GM19372 (cell line): ENCODE measurements at regions not wholly inside any gene's neighbourhood (a gene's known extent, or its start where the extent isn't known, plus 50 kb on each side); places are given as distances from the start of the nearest gene placed in this dataset.
A peak's percentile ranks its signal among the peaks of the same experiment; 100 is the strongest.
"Not testable (repeated sequence)": the region's sequence is repeated elsewhere in the genome, so short reads cannot be mapped to it uniquely, and the experiment has no call there.

Experiments
- ATAC-seq: cut with Tn5 transposase; IDR thresholded peaks from one replicate; pipeline ENCODE4 v1.9.1; 2021; ENCODE audit warnings: mild to moderate bottlenecking, low read depth, moderate library complexity; ENCODE audit not compliant: unreplicated experiment

GRCh38 chr10:23725548-23725947 is 286.7 kb downstream of the OTUD1 start:
- ATAC-seq = no peak

- ATAC-seq = peak; percentile 85
These were observed 303.5 kb downstream of the OTUD1 start for GRCh38 chr10:23742368-23742767.

- ATAC-seq = peak; percentile 10
These were observed 303.9 kb downstream of the OTUD1 start for GRCh38 chr10:23742807-23743206.

GRCh38 chr10:23754179-23754578 is 315.3 kb downstream of the OTUD1 start:
- no peak for ATAC-seq

GRCh38 chr10:23754941-23755340 is 316.1 kb downstream of the OTUD1 start:
- no peak for ATAC-seq

GRCh38 chr10:23755556-23755955 is 316.7 kb downstream of the OTUD1 start:
- ATAC-seq = no peak

- no peak for ATAC-seq
These were observed 329.4 kb downstream of the OTUD1 start for GRCh38 chr10:23768281-23768680.

GRCh38 chr10:23777153-23777552 is 338.3 kb downstream of the OTUD1 start:
- no peak for ATAC-seq

GRCh38 chr10:23779301-23779700 is 340.4 kb downstream of the OTUD1 start:
- ATAC-seq = no peak

GRCh38 chr10:23780331-23780730 is 341.5 kb downstream of the OTUD1 start:
- ATAC-seq = no peak

- no peak for ATAC-seq
These were observed 347.7 kb downstream of the OTUD1 start for GRCh38 chr10:23786594-23786993.

- no peak for ATAC-seq
These were observed 354.7 kb downstream of the OTUD1 start for GRCh38 chr10:23793577-23793976.

GRCh38 chr10:23797452-23797851 is 358.6 kb downstream of the OTUD1 start:
- not testable (repeated sequence) for ATAC-seq

- no peak for ATAC-seq
These were observed 365.2 kb downstream of the OTUD1 start for GRCh38 chr10:23804125-23804524.

GRCh38 chr10:23813687-23814086 is 374.8 kb downstream of the OTUD1 start:
- no peak for ATAC-seq

- ATAC-seq = no peak
These were observed 379.6 kb downstream of the OTUD1 start for GRCh38 chr10:23818484-23818883.

- ATAC-seq = no peak
These were observed 381.9 kb downstream of the OTUD1 start for GRCh38 chr10:23820792-23821191.

GRCh38 chr10:23824822-23825221 is 384.1 kb upstream of the KIAA1217 start:
- no peak for ATAC-seq

- ATAC-seq = no peak
These were observed 382.5 kb upstream of the KIAA1217 start for GRCh38 chr10:23826421-23826820.

- ATAC-seq = no peak
These were observed 379.4 kb upstream of the KIAA1217 start for GRCh38 chr10:23829556-23829955.

- no peak for ATAC-seq
These were observed 374.8 kb upstream of the KIAA1217 start for GRCh38 chr10:23834091-23834490.

GRCh38 chr10:23850631-23851030 is 358.3 kb upstream of the KIAA1217 start:
- no peak for ATAC-seq

GRCh38 chr10:23859598-23859997 is 349.3 kb upstream of the KIAA1217 start:
- ATAC-seq = no peak
